Hepatocyte (in vitro differentiated cells): ENCODE measurements at regions not wholly inside any gene's neighbourhood (a gene's known extent, or its start where the extent isn't known, plus 50 kb on each side); places are given as distances from the start of the nearest gene placed in this dataset.

Experiments used
- DNase-seq: peaks from one replicate; pipeline ENCODE4 v3.0.0-alpha.2; 2016; ENCODE audit warnings: low spot score
- H2AFZ ChIP-seq: fragments of 200-600 bp; sonication (generic); 2 replicates; pipeline ENCODE4 v1.6.0; 2016; ENCODE audit warnings: antibody characterized with exemption, mild to moderate bottlenecking
- H3K27ac ChIP-seq: fragments of 200-600 bp; sonication (generic); 2 replicates; pipeline ENCODE4 v1.5.1; 2016; ENCODE audit warnings: mild to moderate bottlenecking
- H3K27me3 ChIP-seq: fragments of 200-600 bp; sonication (generic); 2 replicates; pipeline ENCODE4 v1.6.1; 2016
- H3K36me3 ChIP-seq: fragments of 200-600 bp; sonication (generic); replicated peaks from 2 replicates; pipeline ENCODE4 v1.5.1; 2016; ENCODE audit warnings: low read depth; ENCODE audit not compliant: insufficient read depth
- H3K4me1 ChIP-seq: fragments of 200-600 bp; sonication (generic); 2 replicates; pipeline ENCODE4 v1.5.1; 2016; ENCODE audit warnings: mild to moderate bottlenecking, moderate library complexity; ENCODE audit not compliant: insufficient read depth
- H3K4me2 ChIP-seq: fragments of 200-600 bp; sonication (generic); 2 replicates; pipeline ENCODE4 v1.6.0; 2016
- H3K4me3 ChIP-seq: fragments of 200-600 bp; sonication (generic); 2 replicates; pipeline ENCODE4 v1.5.1; 2016; ENCODE audit warnings: mild to moderate bottlenecking
- H3K79me2 ChIP-seq: fragments of 200-600 bp; sonication (generic); 2 replicates; pipeline ENCODE4 v1.6.0; 2017; ENCODE audit warnings: mild to moderate bottlenecking
- H3K9me2 ChIP-seq: fragments of 200-600 bp; sonication (generic); replicated peaks from 2 replicates; pipeline ENCODE4 v1.6.0; 2017; ENCODE audit warnings: mild to moderate bottlenecking; ENCODE audit not compliant: insufficient read depth
- H3K9me3 ChIP-seq: fragments of 200-600 bp; sonication (generic); 2 replicates; pipeline ENCODE4 v1.5.1; 2016; ENCODE audit warnings: low read depth, mild to moderate bottlenecking
- H4K20me1 ChIP-seq: fragments of 200-600 bp; sonication (generic); 2 replicates; pipeline ENCODE4 v1.6.0; 2016; ENCODE audit warnings: mild to moderate bottlenecking; ENCODE audit not compliant: insufficient read depth, poor library complexity, severe bottlenecking
- EZH2 ChIP-seq: fragments of 200-600 bp; sonication (generic); IDR thresholded peaks from 2 replicates; pipeline ENCODE4 v1.6.1; 2016; ENCODE audit warnings: antibody characterized with exemption, mild to moderate bottlenecking, borderline replicate concordance
- EZH2phosphoT487 ChIP-seq: fragments of 200-600 bp; sonication (generic); IDR thresholded peaks from one replicate; pipeline ENCODE4 v1.6.1; 2018; ENCODE audit warnings: antibody characterized with exemption, mild to moderate bottlenecking, low read depth, moderate library complexity; ENCODE audit not compliant: unreplicated experiment, severe bottlenecking
- WGBS: methylation state at CpG from one replicate; pipeline ENCODE4 v1.1.6; 2016; ENCODE audit warnings: low lambda C conversion rate; ENCODE audit errors: missing lambda C conversion rate; 5-methylcytosine and 5-hydroxymethylcytosine counted together
- TF ChIP-seq, protein P1 (sequence below): fragments of 200-600 bp; sonication (generic); IDR thresholded peaks from 2 replicates; pipeline ENCODE4 v1.5.1; 2016; ENCODE audit warnings: antibody characterized with exemption, mild to moderate bottlenecking; ENCODE audit not compliant: poor library complexity

DNA sequence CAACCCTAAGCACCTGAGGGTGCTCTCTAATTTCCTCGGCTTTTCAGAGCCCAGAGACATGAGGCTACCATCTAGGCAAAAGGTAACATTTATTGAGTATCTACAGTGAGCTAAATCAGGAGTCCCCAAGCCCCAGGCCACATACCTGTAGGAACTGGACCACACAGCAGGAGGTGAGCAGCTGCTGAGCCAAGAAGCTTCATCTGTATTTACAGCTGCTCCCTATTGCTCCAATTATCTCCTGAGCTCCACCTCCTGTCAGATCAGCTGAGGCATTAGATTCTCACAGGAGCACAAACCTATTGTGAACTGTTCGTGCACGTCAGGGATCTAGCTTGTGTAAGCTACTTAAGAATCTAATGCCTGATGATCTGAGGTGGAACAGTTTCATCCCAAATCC is 70.2 kb downstream of the RND3 start:
- H3K4me2 ChIP-seq, result no peak overlapping the region
- H3K27me3 ChIP-seq, result no peaks in the 10 kb centered on the region
- no peaks in the 10 kb centered on the region for H3K36me3 ChIP-seq
- no peaks in the 10 kb centered on the region for H3K79me2 ChIP-seq
- TF ChIP-seq EZH2, result no peak
- TF ChIP-seq EZH2phosphoT487, result no peak
- TF ChIP-seq, protein P1, sequence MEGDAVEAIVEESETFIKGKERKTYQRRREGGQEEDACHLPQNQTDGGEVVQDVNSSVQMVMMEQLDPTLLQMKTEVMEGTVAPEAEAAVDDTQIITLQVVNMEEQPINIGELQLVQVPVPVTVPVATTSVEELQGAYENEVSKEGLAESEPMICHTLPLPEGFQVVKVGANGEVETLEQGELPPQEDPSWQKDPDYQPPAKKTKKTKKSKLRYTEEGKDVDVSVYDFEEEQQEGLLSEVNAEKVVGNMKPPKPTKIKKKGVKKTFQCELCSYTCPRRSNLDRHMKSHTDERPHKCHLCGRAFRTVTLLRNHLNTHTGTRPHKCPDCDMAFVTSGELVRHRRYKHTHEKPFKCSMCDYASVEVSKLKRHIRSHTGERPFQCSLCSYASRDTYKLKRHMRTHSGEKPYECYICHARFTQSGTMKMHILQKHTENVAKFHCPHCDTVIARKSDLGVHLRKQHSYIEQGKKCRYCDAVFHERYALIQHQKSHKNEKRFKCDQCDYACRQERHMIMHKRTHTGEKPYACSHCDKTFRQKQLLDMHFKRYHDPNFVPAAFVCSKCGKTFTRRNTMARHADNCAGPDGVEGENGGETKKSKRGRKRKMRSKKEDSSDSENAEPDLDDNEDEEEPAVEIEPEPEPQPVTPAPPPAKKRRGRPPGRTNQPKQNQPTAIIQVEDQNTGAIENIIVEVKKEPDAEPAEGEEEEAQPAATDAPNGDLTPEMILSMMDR, result no peak
- H3K4me3 ChIP-seq, result no peak overlapping the region
- 90% methylated on average over 3 of the region's 3 CpGs for WGBS
- no peak overlapping the region for H3K27ac ChIP-seq
- H3K9me3 ChIP-seq, result no peaks in the 10 kb centered on the region
- no peak for DNase-seq
- no peaks in the 10 kb centered on the region for H4K20me1 ChIP-seq
- H3K4me1 ChIP-seq, result peaks cover 8% of the 10 kb centered on the region
- H3K9me2 ChIP-seq, result no peaks in the 10 kb centered on the region
- H2AFZ ChIP-seq, result no peak overlapping the region

DNA sequence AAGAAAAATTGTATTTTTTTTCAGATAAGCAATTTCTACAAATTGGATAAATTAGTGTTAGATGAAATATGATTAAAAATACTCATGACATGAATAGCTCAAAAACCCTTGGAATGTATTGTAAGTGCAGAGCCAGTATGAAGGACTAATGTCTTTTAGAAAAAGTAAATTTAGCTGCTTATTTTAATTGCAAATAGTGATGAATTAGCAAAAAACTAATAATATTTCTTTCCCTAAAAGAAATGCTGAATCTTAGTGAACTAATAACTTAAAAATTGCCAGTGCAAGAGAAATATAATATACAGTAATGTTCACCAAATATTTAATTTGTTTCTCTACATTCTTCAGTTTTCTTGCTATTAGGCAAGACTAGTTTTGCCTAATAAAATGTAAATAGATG is 72.4 kb downstream of the RND3 start:
- no peaks in the 10 kb centered on the region for H3K36me3 ChIP-seq
- H3K27me3 ChIP-seq, result no peaks in the 10 kb centered on the region

DNA sequence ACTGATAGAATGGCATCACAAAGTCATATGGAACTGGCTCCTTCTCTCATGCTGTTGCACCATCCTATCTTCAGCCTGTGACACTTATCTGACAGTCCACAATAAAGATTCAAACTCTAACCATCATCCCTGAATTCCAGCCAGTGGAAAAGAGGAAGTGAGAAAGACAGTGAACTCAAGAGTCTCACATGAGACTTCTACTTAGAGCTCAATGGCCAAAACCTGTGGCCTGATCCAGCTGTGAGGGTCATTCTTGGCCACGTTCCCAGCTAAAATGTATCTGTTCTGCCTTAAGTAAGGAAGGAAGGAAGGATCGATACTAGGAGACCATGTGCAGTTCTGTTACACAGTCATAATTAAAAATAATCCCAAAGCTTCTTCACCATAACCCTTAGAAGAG is 73.6 kb downstream of the RND3 start:
- Histone ChIP-seq H3K9me3 (no peaks in the 10 kb centered on the region), H3K36me3 (no peaks in the 10 kb centered on the region), H3K9me2 (no peaks in the 10 kb centered on the region), H3K27ac (no peak overlapping the region), H3K4me1 (peaks cover 9% of the 10 kb centered on the region), H3K79me2 (no peaks in the 10 kb centered on the region), H2AFZ (no peak overlapping the region), H4K20me1 (no peaks in the 10 kb centered on the region), H3K27me3 (no peaks in the 10 kb centered on the region), H3K4me3 (no peak overlapping the region), H3K4me2 (no peak overlapping the region)
- TF ChIP-seq, protein P1, result no peak
- no peak for TF ChIP-seq EZH2
- no peak for TF ChIP-seq EZH2phosphoT487
- 90% methylated on average over 2 of the region's 2 CpGs for WGBS
- DNase-seq, result no peak

More for the DNA sequence above, 72.4 kb downstream of the RND3 start:
- H3K9me3 ChIP-seq, result no peaks in the 10 kb centered on the region
- TF ChIP-seq EZH2phosphoT487, result no peak
- TF ChIP-seq, protein P1, result no peak
- TF ChIP-seq EZH2, result no peak
- no peak overlapping the region for H3K27ac ChIP-seq
- no peak overlapping the region for H2AFZ ChIP-seq
- H3K4me1 ChIP-seq, result peaks cover 5% of the 10 kb centered on the region
- H3K4me2 ChIP-seq, result no peak overlapping the region
- H3K4me3 ChIP-seq, result no peak overlapping the region
- no peaks in the 10 kb centered on the region for H3K79me2 ChIP-seq
- no peaks in the 10 kb centered on the region for H3K9me2 ChIP-seq
- H4K20me1 ChIP-seq, result no peaks in the 10 kb centered on the region
- no peak for DNase-seq

DNA sequence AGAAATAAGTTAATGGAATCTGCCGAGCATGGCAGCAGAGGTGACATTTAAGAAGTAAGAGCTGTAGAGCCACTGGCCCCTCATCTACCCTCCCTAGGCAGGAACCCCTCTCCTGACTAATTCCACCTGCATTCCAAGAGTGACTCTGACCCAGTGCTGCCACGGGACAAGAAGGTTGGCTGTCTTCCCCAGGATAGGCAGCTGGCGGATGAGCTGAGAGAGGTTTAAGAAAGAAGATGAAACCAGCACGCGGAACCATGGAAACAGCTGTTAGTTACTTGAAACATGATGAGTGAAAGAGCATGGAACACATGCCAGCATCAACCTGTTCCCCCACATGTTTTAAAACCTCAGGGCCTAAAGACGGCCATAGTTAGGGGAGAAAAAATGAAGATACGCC is 74.1 kb downstream of the RND3 start:
- no peaks in the 10 kb centered on the region for H3K36me3 ChIP-seq
- H3K79me2 ChIP-seq, result no peaks in the 10 kb centered on the region
- H3K27ac ChIP-seq, result no peak overlapping the region
- no peaks in the 10 kb centered on the region for H3K9me2 ChIP-seq
- no peak overlapping the region for H2AFZ ChIP-seq
- no peak for TF ChIP-seq EZH2
- TF ChIP-seq, protein P1, result no peak
- no peak for DNase-seq
- WGBS, result 94% methylated on average over 7 of the region's 7 CpGs
- H3K9me3 ChIP-seq, result no peaks in the 10 kb centered on the region
- H3K4me3 ChIP-seq, result no peak overlapping the region
- no peaks in the 10 kb centered on the region for H4K20me1 ChIP-seq
- no peak overlapping the region for H3K4me2 ChIP-seq
- H3K4me1 ChIP-seq, result peaks cover 14% of the 10 kb centered on the region
- H3K27me3 ChIP-seq, result no peaks in the 10 kb centered on the region
